ENCODE measurements at regions not wholly inside any gene's neighbourhood (a gene's known extent, or its start where the extent isn't known, plus 50 kb on each side); places are given as distances from the start of the nearest gene placed in this dataset.

GRCh38 chr7:25786936-25787335 is 365.1 kb upstream of the NFE2L3 start:
- DNase-seq (ENCODE audit: extremely low read depth, low read depth): no peak
- TF ChIP-seq CTCF (IDR thresholded peaks at IDR 0.05; ENCODE audit: low read depth, low read length, missing control alignments): no peak

GRCh38 chr7:25787336-25787735 is 364.7 kb upstream of the NFE2L3 start:
- no peak for DNase-seq (ENCODE audit: extremely low read depth, low read depth)
- no peak for TF ChIP-seq CTCF (IDR thresholded peaks at IDR 0.05; ENCODE audit: low read depth, low read length, missing control alignments)
- no peak overlapping the region for H3K4me3 ChIP-seq (replicated peaks; ENCODE audit: low read depth, low read length)

More at GRCh38 chr7:25786936-25787335, 365.1 kb upstream of the NFE2L3 start:
- no peak overlapping the region for H3K4me3 ChIP-seq (replicated peaks; ENCODE audit: low read depth, low read length)

- TF ChIP-seq CTCF (IDR thresholded peaks at IDR 0.05; ENCODE audit: low read depth, low read length, missing control alignments): no peak
- H3K4me3 ChIP-seq (replicated peaks; ENCODE audit: low read depth, low read length): no peak overlapping the region
- no peak for DNase-seq (ENCODE audit: extremely low read depth, low read depth)
Observed at GRCh38 chr7:25788371-25788770, 363.6 kb upstream of the NFE2L3 start.

- no peak for TF ChIP-seq CTCF (IDR thresholded peaks at IDR 0.05; ENCODE audit: low read depth, low read length, missing control alignments)
- H3K4me3 ChIP-seq (replicated peaks; ENCODE audit: low read depth, low read length): no peak overlapping the region
- no peak for DNase-seq (ENCODE audit: extremely low read depth, low read depth)
Observed at GRCh38 chr7:25788961-25789620, 362.9 kb upstream of the NFE2L3 start.

GRCh38 chr7:25789701-25790640 is 362.0 kb upstream of the NFE2L3 start:
- no peak for TF ChIP-seq CTCF (IDR thresholded peaks at IDR 0.05; ENCODE audit: low read depth, low read length, missing control alignments)
- DNase-seq (ENCODE audit: extremely low read depth, low read depth): no peak
- H3K4me3 ChIP-seq (replicated peaks; ENCODE audit: low read depth, low read length): no peak overlapping the region

- no peak overlapping the region for H3K4me3 ChIP-seq (replicated peaks; ENCODE audit: low read depth, low read length)
- no peak for TF ChIP-seq CTCF (IDR thresholded peaks at IDR 0.05; ENCODE audit: low read depth, low read length, missing control alignments)
- DNase-seq (ENCODE audit: extremely low read depth, low read depth): no peak
Observed at GRCh38 chr7:25790963-25791362, 361.0 kb upstream of the NFE2L3 start.
